Peyer's patch (tissue), 4 donors: ENCODE measurements at regions not wholly inside any gene's neighbourhood (a gene's known extent, or its start where the extent isn't known, plus 50 kb on each side); places are given as distances from the start of the nearest gene placed in this dataset.
"Not testable (repeated sequence)": the region's sequence is repeated elsewhere in the genome, so short reads cannot be mapped to it uniquely, and the experiment has no call there.

Experiments used
- CTCF ChIP-seq, 6 experiments: fragments of 450-650 bp in 4 of 6; fragments of 200-600 bp in 2 of 6; sonication (generic) in 1 of 6; IDR thresholded peaks; one replicate each; pipeline ENCODE4 v1.5.1; 2017 to 2019; ENCODE audit warnings: antibody characterized with exemption in 6 of 6, mild to moderate bottlenecking in 3 of 6, moderate library complexity in 1 of 6
- POLR2A ChIP-seq, 2 donors: fragments of 450-650 bp; IDR thresholded peaks; one replicate each; pipeline ENCODE4 v1.5.1; 2017; ENCODE audit warnings: antibody characterized with exemption in 2 of 2, mild to moderate bottlenecking in 2 of 2, moderate library complexity in 2 of 2

- TF ChIP-seq CTCF, POLR2A (IDR thresholded peaks at IDR 0.05): not testable (repeated sequence)
Measured at GRCh38 chr15:77916966-77917635, 160.4 kb downstream of the TBC1D2B start.
